ENCODE measurements at regions not wholly inside any gene's neighbourhood (a gene's known extent, or its start where the extent isn't known, plus 50 kb on each side); places are given as distances from the start of the nearest gene placed in this dataset.

DNA sequence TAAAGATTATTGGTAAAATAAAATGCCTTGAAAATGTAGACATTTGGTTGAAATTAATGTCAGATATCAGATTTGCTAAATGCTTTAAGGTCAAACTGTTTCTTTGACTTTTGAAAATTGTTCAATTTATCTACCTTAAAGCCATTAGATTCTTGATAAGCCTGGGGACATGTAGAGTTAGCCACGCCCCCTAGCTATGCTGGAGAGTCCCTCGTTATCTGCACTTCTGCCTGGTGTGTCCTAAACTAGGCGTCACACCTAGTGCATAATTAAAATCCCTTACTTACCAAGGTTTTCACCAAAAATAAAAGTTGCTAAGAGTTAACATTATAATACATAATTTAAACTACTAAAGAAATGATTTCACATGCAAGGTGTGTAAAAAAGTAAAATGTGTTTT lies 79.5 kb downstream of the EGLN3 start:
- no peak for DNase-seq (ENCODE audit: low spot score)
- TF ChIP-seq, protein P1, sequence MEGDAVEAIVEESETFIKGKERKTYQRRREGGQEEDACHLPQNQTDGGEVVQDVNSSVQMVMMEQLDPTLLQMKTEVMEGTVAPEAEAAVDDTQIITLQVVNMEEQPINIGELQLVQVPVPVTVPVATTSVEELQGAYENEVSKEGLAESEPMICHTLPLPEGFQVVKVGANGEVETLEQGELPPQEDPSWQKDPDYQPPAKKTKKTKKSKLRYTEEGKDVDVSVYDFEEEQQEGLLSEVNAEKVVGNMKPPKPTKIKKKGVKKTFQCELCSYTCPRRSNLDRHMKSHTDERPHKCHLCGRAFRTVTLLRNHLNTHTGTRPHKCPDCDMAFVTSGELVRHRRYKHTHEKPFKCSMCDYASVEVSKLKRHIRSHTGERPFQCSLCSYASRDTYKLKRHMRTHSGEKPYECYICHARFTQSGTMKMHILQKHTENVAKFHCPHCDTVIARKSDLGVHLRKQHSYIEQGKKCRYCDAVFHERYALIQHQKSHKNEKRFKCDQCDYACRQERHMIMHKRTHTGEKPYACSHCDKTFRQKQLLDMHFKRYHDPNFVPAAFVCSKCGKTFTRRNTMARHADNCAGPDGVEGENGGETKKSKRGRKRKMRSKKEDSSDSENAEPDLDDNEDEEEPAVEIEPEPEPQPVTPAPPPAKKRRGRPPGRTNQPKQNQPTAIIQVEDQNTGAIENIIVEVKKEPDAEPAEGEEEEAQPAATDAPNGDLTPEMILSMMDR (IDR thresholded peaks at IDR 0.05; ENCODE audit: borderline replicate concordance, control extremely low read depth, extremely low read depth, insufficient read depth, missing control alignments): no peak
- in situ Hi-C loops (cut with MboI; ENCODE audit: low sequenced_read_pairs, unreplicated experiment): no loop called here

DNA sequence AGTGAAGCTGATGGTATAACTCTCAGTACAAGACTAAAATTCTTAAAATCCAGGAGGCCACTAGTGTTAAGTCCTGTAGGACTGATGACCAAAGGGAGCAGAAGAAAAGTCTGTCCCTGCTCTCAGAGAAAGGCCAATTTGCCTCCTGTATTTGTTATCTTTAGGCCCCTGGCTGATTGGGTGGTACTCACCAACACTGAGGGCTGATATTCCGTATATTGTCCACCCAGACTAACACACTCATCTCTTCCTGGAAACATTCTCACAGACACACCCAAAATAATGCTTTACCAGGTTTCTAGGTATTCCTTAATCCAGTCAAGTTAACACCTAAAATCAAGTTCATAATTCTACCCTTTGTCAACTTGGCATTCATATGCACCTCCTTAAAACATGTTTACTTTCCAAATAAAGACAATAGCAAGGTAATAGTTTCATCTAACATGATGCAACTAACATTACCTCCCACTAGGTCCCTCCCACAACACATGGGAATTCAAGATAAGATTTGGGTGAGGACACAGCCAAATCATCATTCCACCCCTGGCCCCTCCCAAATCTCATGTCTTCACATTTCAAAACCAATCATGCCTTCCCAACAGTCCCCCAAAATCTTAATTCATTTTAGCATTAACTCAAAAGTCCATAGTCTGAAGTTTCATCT lies 84.3 kb downstream of the EGLN3 start:
- DNase-seq (ENCODE audit: low spot score): no peak
- in situ Hi-C loops (cut with MboI; ENCODE audit: low sequenced_read_pairs, unreplicated experiment): no loop called here
- TF ChIP-seq, protein P1 (IDR thresholded peaks at IDR 0.05; ENCODE audit: borderline replicate concordance, control extremely low read depth, extremely low read depth, insufficient read depth, missing control alignments): no peak

DNA sequence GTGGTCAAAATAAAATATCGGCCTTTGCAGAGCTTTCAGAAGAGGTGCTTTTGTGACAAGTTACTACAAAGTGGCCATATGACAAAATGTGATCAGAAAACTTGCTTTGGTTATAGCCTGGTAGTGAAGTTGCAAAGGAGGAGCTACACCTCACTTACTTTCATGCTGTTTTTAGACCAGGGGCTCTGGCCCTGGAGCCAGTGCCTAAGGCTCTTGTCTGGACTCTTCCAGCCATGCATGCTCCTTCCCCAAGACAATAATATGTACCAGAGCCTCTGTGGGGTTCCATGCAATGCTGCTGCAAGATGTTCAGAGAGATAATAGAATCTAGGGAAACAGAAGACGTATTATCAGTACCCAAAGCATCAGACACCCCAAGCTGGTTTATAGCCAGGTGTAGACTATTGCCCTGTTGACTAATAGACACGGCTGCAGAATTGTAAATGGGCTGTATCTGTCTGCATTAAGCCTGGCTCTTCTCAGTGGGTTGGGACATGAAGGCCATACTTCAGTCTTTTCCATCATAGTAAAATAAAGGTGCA lies 88.5 kb downstream of the EGLN3 start:
- no peak for DNase-seq (ENCODE audit: low spot score)
- in situ Hi-C loops (cut with MboI; ENCODE audit: low sequenced_read_pairs, unreplicated experiment): no loop called here
- TF ChIP-seq, protein P1 (IDR thresholded peaks at IDR 0.05; ENCODE audit: borderline replicate concordance, control extremely low read depth, extremely low read depth, insufficient read depth, missing control alignments): no peak

DNA sequence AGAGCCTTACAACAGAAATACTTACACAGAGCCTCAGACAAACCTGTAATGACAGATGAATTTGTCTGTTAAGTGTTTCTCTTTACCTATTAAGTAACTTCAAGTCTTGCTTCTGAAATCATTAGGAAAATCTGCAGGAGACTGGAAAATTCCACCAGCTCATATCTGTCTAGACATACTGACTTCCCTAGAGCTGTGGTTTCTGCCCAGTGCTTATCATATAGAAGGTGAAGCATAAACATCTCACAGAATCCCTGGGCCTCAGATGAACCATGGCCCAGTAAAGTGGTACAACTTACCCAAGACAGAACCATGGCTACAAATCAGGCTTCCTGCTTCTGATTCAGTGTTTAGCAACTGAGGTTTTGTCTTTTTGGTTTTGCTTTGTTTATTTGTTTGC lies 91.6 kb downstream of the EGLN3 start:
- in situ Hi-C loops (cut with MboI; ENCODE audit: low sequenced_read_pairs, unreplicated experiment): loop anchor here (10.0 kb wide), 1 partner anchor 235 kb away; no protein-coding TSS in a partner anchor
- DNase-seq (ENCODE audit: low spot score): no peak
- TF ChIP-seq, protein P1 (IDR thresholded peaks at IDR 0.05; ENCODE audit: borderline replicate concordance, control extremely low read depth, extremely low read depth, insufficient read depth, missing control alignments): no peak

DNA sequence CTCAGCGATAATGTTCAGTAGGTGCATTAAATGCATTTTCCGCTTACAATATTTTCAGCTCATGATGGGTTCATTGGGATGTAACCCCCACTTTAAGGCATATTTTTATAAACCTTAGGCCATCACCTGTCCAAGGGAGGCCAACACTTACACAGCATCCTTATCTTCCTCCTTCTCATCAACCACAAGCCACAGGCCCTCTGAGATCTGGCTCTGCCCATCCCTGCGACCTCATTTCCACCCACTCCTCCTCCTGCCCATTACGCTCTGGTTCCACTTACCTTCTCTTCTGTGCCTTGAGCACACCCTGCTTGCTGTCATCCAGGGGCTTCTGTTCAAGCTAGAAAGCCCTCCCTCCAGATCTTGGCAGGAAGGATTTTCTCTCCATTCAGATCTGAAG lies 93.2 kb downstream of the EGLN3 start:
- no peak for DNase-seq (ENCODE audit: low spot score)
- TF ChIP-seq, protein P1 (IDR thresholded peaks at IDR 0.05; ENCODE audit: borderline replicate concordance, control extremely low read depth, extremely low read depth, insufficient read depth, missing control alignments): no peak
- in situ Hi-C loops (cut with MboI; ENCODE audit: low sequenced_read_pairs, unreplicated experiment): loop anchor here (10.0 kb wide), 1 partner anchor 237 kb away; no protein-coding TSS in a partner anchor

DNA sequence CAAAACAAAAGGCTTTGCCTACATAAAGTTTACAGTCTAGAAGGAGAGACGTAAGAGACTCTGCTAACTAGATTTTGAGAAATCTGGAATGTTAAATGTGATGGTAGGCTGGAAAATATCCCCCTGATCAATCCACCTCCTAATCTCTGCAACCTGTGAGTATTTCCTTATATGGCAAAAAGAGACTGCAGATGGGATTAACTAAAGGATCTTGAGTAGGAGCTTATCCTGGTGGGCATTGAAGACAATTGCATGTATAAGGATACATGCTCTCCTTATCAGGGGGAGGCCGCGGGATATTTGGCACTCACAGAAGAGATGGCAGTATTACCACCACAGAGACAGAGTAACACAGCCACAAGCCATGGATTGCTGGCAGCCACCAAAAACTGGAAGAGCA lies 95.2 kb downstream of the EGLN3 start:
- in situ Hi-C loops (cut with MboI; ENCODE audit: low sequenced_read_pairs, unreplicated experiment): loop anchor here (10.0 kb wide), 1 partner anchor 239 kb away; no protein-coding TSS in a partner anchor

More for the DNA sequence above, 95.2 kb downstream of the EGLN3 start:
- TF ChIP-seq, protein P1 (IDR thresholded peaks at IDR 0.05; ENCODE audit: borderline replicate concordance, control extremely low read depth, extremely low read depth, insufficient read depth, missing control alignments): no peak
- DNase-seq (ENCODE audit: low spot score): no peak
